ENCODE measurements at regions not wholly inside any gene's neighbourhood (a gene's known extent, or its start where the extent isn't known, plus 50 kb on each side); places are given as distances from the start of the nearest gene placed in this dataset.

DNA sequence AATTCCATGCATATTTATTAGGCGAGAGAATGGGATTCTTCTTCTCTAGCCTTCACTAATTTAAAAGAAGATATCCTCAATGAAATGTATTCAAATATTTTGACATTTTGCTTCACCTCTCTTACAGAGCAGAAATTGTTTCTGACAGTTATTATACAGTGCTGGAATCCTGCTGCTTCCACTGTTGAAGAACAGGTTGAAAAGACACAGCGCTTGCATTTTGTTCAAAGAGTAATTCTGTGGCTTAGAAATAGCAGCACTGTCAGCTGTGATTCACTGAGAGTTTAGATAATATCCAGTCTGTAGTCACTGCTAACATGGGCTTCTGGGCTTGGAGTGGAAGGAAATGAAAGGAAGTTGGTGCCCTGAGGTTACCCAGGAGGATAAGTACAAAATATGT lies 117.1 kb upstream of the FBXL4 start:
- Histone ChIP-seq H3K27me3 (no peaks in the 10 kb centered on the region), H3K4me1 (peaks cover 0 to 22% (median 6%) of the 10 kb centered on the region in 4 donors), H3K27ac (peak overlapping the region in 2 of 4 donors; percentile 5 to 50), H3K9me3 (no peaks in the 10 kb centered on the region), H3K4me3 (no peak overlapping the region), H3K36me3 (no peaks in the 10 kb centered on the region)
- intact Hi-C loops (cut with DNase I) = no loop called here
- no peak for DNase-seq
- 83 to 88% methylated on average over 2 of the region's 2 CpGs for WGBS, 2 donors
- TF ChIP-seq, protein P1, sequence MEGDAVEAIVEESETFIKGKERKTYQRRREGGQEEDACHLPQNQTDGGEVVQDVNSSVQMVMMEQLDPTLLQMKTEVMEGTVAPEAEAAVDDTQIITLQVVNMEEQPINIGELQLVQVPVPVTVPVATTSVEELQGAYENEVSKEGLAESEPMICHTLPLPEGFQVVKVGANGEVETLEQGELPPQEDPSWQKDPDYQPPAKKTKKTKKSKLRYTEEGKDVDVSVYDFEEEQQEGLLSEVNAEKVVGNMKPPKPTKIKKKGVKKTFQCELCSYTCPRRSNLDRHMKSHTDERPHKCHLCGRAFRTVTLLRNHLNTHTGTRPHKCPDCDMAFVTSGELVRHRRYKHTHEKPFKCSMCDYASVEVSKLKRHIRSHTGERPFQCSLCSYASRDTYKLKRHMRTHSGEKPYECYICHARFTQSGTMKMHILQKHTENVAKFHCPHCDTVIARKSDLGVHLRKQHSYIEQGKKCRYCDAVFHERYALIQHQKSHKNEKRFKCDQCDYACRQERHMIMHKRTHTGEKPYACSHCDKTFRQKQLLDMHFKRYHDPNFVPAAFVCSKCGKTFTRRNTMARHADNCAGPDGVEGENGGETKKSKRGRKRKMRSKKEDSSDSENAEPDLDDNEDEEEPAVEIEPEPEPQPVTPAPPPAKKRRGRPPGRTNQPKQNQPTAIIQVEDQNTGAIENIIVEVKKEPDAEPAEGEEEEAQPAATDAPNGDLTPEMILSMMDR (IDR thresholded peaks at IDR 0.05) = no peak
- TF ChIP-seq POLR2AphosphoS5 (IDR thresholded peaks at IDR 0.05) (peak in 2 of 4 donors; percentile 36 to 56), POLR2A (IDR thresholded peaks at IDR 0.05) (no peak), EP300 (IDR thresholded peaks at IDR 0.05) (no peak)

DNA sequence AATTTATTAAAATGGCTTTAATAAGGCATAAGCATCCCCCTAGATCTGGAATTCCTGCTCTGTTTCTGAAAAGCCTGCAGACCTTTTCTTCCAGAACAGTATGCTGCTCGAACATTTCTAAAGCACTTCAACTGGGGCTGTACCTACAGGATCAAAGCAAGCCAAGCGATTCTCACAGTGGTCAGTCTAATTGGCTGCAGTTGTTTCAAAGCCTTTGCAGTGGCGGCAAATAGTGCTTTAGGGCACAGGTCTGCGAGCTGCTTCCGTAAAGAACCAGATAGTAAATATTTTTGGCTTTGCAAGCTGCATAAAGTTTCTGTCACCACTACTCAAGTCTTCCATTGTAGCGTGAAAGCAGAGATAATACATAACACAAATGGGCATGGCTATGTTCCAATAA lies 88.9 kb upstream of the FBXL4 start:
- intact Hi-C loops (cut with DNase I) = no loop called here
- H3K27me3 ChIP-seq = no peaks in the 10 kb centered on the region
- H3K4me1 ChIP-seq = no peaks in the 10 kb centered on the region
- H3K4me3 ChIP-seq = no peak overlapping the region
- H3K36me3 ChIP-seq = no peaks in the 10 kb centered on the region
- no peak for TF ChIP-seq EP300 (IDR thresholded peaks at IDR 0.05)
- TF ChIP-seq, protein P1 (IDR thresholded peaks at IDR 0.05) = no peak
- no peak for TF ChIP-seq POLR2A (IDR thresholded peaks at IDR 0.05)
- TF ChIP-seq POLR2AphosphoS5 (IDR thresholded peaks at IDR 0.05) = no peak
- H3K27ac ChIP-seq = no peak overlapping the region
- no peaks in the 10 kb centered on the region for H3K9me3 ChIP-seq
- 86% methylated on average over 6 of the region's 6 CpGs for WGBS, 2 donors
- no peak for DNase-seq

DNA sequence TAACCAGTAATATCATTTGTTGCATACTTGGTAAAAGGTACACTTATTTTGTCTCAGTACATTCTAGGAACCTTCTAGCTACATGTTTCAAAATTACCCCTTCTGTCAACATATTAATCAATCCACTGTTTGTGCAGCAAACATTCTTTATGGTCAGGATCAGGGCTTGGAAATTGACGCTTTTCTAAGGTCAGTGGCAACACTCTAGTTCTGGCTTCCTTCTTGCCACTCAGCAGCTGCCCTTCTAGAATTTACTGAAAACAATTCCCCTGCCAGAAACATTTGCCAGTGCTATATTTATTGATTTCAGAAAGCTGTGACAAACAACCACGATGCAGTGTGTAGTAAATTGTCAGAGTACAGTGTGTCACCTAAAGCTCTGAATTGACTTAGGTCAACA lies 84.7 kb upstream of the FBXL4 start:
- DNase-seq = no peak
- H3K36me3 ChIP-seq = no peaks in the 10 kb centered on the region
- H3K9me3 ChIP-seq = no peaks in the 10 kb centered on the region
- no peaks in the 10 kb centered on the region for H3K4me1 ChIP-seq
- 23 to 56% methylated on average over 2 of the region's 2 CpGs for whole genome bisulfite sequencing, 2 donors
- H3K27ac ChIP-seq = no peak overlapping the region
- intact Hi-C loops (cut with DNase I) = no loop called here
- H3K4me3 ChIP-seq = no peak overlapping the region
- H3K27me3 ChIP-seq = no peaks in the 10 kb centered on the region
- TF ChIP-seq, protein P1 (IDR thresholded peaks at IDR 0.05) = no peak
- TF ChIP-seq POLR2AphosphoS5 (IDR thresholded peaks at IDR 0.05) (no peak), POLR2A (IDR thresholded peaks at IDR 0.05) (no peak), EP300 (IDR thresholded peaks at IDR 0.05) (no peak)

DNA sequence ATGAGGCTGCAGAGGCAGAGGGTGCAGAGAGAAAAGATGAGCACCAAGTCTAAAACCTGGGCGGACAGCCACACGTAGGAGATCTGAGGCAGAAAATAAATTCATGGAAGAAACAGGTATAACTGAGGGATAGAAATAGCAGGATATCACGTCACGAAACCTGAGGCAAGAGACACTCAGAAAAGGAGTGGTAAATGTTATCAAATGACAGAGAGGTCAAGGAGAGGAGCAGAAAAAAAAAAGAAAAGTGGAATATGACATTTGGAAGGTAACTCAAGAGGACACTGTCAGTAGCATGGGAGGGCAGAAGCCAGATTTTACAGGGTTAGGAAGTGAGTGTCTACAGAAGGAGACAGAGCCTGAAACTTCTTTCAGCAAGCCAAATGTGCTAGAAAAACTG lies 84.2 kb upstream of the FBXL4 start:
- 87 to 88% methylated on average over 4 of the region's 4 CpGs for WGBS, 2 donors
- Histone ChIP-seq H3K4me3 (no peak overlapping the region), H3K27ac (no peak overlapping the region), H3K36me3 (no peaks in the 10 kb centered on the region), H3K4me1 (no peaks in the 10 kb centered on the region), H3K9me3 (no peaks in the 10 kb centered on the region), H3K27me3 (no peaks in the 10 kb centered on the region)
- TF ChIP-seq, protein P1 (IDR thresholded peaks at IDR 0.05) = no peak
- TF ChIP-seq POLR2AphosphoS5 (IDR thresholded peaks at IDR 0.05) = no peak
- no peak for TF ChIP-seq EP300 (IDR thresholded peaks at IDR 0.05)
- no peak for TF ChIP-seq POLR2A (IDR thresholded peaks at IDR 0.05)
- intact Hi-C loops (cut with DNase I) = no loop called here
- DNase-seq = no peak

DNA sequence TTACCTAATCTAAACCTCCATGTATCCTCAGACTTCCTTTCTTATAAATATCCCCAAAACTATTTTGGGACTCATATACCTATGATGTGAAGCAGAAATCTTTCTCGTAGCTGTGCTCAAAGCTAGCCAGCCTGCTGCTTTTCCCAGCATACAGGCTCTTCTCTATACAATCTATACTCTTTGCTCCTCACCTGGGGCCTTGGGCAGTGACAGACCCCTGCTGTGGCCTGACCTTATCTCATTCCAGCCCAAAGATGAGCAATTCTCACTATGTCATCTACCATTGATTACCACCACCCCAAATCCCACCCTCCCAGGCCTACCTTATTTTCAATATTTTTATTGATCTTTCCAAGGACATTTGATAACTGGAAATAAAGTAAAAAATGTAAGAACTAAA lies 83.2 kb upstream of the FBXL4 start:
- Histone ChIP-seq H3K4me3 (no peak overlapping the region), H3K27ac (no peak overlapping the region), H3K9me3 (peaks cover 0 to 4% (median 0%) of the 10 kb centered on the region in 4 donors), H3K27me3 (no peaks in the 10 kb centered on the region), H3K4me1 (no peaks in the 10 kb centered on the region), H3K36me3 (no peaks in the 10 kb centered on the region)
- no peak for DNase-seq
- intact Hi-C loops (cut with DNase I) = no loop called here
- TF ChIP-seq POLR2AphosphoS5 (IDR thresholded peaks at IDR 0.05) (no peak), POLR2A (IDR thresholded peaks at IDR 0.05) (no peak), EP300 (IDR thresholded peaks at IDR 0.05) (no peak)
- TF ChIP-seq, protein P1 (IDR thresholded peaks at IDR 0.05) = no peak
- whole genome bisulfite sequencing, 2 donors = 85 to 92% methylated on average over 1 of the region's 1 CpG
